ENCODE measurements at regions not wholly inside any gene's neighbourhood (a gene's known extent, or its start where the extent isn't known, plus 50 kb on each side); places are given as distances from the start of the nearest gene placed in this dataset.

GRCh38 chr1:30061292-30062220 is 661.8 kb downstream of the MATN1 start:
- no peak for DNase-seq

GRCh38 chr1:30060738-30061137 is 662.6 kb downstream of the MATN1 start:
- DNase-seq: no peak

GRCh38 chr1:30058970-30059369 is 664.4 kb downstream of the MATN1 start:
- DNase-seq: no peak

GRCh38 chr1:30054126-30054525 is 669.3 kb downstream of the MATN1 start:
- no peak for DNase-seq

GRCh38 chr1:30052178-30052577 is 671.2 kb downstream of the MATN1 start:
- DNase-seq: no peak

- no peak for DNase-seq
Measured at GRCh38 chr1:30051777-30052176, 671.6 kb downstream of the MATN1 start.

GRCh38 chr1:30049748-30050296 is 673.6 kb downstream of the MATN1 start:
- DNase-seq: no peak

GRCh38 chr1:30048905-30049304 is 674.5 kb downstream of the MATN1 start:
- DNase-seq: no peak

GRCh38 chr1:30047576-30047975 is 675.8 kb downstream of the MATN1 start:
- no peak for DNase-seq

GRCh38 chr1:30046751-30047150 is 676.6 kb downstream of the MATN1 start:
- DNase-seq: no peak

GRCh38 chr1:30045304-30046090 is 677.9 kb downstream of the MATN1 start:
- DNase-seq: no peak

- DNase-seq: no peak
Measured at GRCh38 chr1:30044656-30045144, 678.7 kb downstream of the MATN1 start.

GRCh38 chr1:30043731-30044408 is 679.5 kb downstream of the MATN1 start:
- DNase-seq: no peak

- DNase-seq: no peak
Measured at GRCh38 chr1:30043256-30043655, 680.1 kb downstream of the MATN1 start.

GRCh38 chr1:30042438-30043147 is 680.8 kb downstream of the MATN1 start:
- no peak for DNase-seq

GRCh38 chr1:30041741-30042437 is 681.5 kb downstream of the MATN1 start:
- DNase-seq: no peak

- DNase-seq: no peak
Measured at GRCh38 chr1:30040081-30041019, 683.0 kb downstream of the MATN1 start.

- DNase-seq: no peak
Measured at GRCh38 chr1:30039354-30040080, 683.9 kb downstream of the MATN1 start.
